ENCODE measurements at regions not wholly inside any gene's neighbourhood (a gene's known extent, or its start where the extent isn't known, plus 50 kb on each side); places are given as distances from the start of the nearest gene placed in this dataset.

DNA sequence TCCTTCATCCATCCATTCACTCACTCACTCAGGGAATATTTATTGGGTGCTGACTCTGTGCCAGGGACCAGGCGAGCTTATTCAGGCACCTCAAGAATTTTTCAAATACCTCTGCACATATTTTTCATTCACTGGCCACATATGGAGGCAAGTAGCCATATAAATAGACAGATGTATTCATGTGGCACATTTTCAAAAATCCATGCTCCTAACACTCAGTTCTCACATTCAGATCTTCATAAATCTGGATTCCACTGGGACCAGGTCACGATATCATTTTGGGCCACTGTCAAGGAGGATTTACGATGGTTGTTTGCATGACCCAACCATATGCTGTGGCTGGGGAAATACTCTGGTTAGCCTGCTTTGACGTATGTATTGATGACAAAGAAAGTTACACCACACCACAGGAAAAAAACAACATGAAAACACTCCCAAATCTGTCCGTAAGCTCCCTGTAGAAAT is 241.8 kb upstream of the LRTM1 start:
- Histone ChIP-seq H3K4me3 (ENCODE audit: low read length) (no peak overlapping the region), H3K27me3 (ENCODE audit: control insufficient read depth, insufficient read depth, low read length) (no peaks in the 10 kb centered on the region), H3K27ac (ENCODE audit: low read length) (no peak overlapping the region), H3K4me1 (ENCODE audit: control insufficient read depth, insufficient read depth, low read length) (no peaks in the 10 kb centered on the region), H3K9me3 (ENCODE audit: control insufficient read depth, low read depth, low read length) (no peaks in the 10 kb centered on the region), H3K36me3 (ENCODE audit: control insufficient read depth, insufficient read depth, low read length) (no peaks in the 10 kb centered on the region)
- no peak for DNase-seq
- WGBS (ENCODE audit: insufficient coverage, low lambda C conversion rate) = no CpG with 5 or more reads among the region's 5 CpGs

DNA sequence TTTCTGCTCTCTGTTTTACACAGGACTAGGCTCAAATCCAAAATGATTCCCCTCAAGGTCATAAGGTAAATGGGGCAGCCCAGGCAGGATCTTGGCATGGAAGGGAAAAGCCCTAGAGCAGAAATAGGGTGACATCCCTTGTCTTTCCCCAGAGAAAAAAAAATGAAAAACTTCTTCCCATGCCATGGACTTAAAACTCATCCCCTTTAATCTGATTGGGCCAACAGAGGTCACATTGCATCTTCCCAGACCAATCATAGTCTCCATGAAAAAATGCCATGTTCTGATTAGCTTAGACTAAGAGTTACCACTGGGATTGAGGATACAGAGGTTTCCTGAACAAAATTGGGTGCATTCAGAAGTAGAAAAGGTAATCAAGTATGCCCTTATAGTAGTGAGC is 241.3 kb upstream of the LRTM1 start:
- Histone ChIP-seq H3K9me3 (ENCODE audit: control insufficient read depth, low read depth, low read length) (no peaks in the 10 kb centered on the region), H3K4me1 (ENCODE audit: control insufficient read depth, insufficient read depth, low read length) (no peaks in the 10 kb centered on the region), H3K36me3 (ENCODE audit: control insufficient read depth, insufficient read depth, low read length) (no peaks in the 10 kb centered on the region), H3K27ac (ENCODE audit: low read length) (no peak overlapping the region), H3K4me3 (ENCODE audit: low read length) (no peak overlapping the region), H3K27me3 (ENCODE audit: control insufficient read depth, insufficient read depth, low read length) (no peaks in the 10 kb centered on the region)
- no peak for DNase-seq

DNA sequence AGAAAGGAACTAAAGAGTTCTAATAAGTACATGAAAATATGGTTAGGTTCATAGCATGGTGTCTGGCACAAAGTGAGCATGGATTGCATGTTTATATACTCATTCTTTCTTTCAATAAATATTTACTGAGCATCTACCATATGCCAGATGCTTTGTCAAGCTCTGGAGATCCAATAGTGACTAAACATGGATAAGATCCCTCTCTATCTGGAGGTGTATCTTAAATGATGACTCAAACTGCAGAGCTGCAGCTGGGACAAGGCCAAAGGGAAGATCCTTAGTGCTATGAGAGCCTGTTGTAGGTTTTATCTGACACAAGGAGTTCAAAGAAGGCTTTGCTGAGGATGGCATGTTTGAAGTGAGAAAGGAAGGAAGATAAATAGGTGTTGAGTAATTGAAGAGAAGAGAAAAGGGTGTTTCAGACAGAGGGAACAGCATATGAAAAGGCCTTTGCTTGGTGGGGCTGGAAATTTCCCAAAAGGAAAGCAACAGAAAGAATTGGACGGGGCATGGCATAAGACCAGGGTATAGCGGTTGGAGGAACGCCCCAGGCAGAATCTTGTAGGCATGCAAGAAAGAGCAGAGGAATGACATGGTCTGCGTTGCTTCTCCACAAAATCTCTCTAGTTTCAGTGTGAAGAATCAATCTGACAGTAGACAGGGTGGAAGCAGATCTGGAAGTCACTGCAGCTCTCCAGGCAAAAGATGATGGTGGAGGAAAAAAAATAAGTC is 239.9 kb upstream of the LRTM1 start:
- no peak overlapping the region for H3K27ac ChIP-seq (ENCODE audit: low read length)
- no peaks in the 10 kb centered on the region for H3K9me3 ChIP-seq (ENCODE audit: control insufficient read depth, low read depth, low read length)

DNA sequence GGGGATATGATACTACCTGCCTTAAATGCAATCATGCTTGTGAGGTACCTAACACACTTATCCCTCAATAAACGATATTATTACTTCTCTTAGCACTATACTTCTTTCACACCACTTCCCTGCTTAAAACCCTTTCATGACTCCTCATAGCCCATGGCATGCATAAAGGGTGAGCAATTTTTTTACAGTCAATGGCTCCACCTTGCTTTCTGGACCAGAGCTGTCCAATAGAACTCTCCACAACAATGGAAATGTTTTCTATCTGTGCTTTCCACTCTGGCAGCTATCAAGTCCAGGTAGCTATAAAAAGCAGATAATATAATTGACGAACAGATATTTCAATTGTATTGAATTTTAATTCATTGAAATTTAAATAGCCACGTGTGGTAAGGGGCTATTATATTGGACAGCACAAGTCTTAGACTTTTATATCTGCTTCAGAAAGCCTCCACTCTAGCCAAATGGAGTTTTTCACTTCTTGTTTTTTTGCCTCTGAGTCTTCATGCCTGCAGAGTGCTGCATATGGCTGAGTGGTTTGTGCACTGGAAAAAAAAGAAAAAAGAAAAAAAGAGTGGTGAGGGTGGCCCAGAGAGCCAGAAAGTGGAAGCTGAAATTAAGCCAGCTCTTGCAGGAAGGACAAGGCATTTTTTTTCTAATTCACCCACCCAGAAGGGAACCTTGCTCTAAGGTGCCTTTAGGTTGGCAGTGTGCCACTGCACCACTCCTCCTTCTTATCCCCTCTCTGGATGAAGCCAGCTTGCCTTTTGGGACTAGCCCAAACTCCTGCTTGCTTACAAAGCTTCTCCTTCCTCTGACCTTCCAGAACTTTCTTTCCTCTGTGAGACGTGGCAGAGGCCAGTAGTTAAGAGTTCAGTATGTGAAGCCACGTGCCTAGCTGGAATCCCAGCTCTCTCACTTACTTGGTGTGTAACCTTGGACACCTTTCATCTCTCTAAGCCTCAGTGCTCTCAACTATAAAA is 239.0 kb upstream of the LRTM1 start:
- no peak for DNase-seq
- WGBS (ENCODE audit: insufficient coverage, low lambda C conversion rate) = 83% methylated on average over 2 of the region's 5 CpGs
- Histone ChIP-seq H3K27me3 (ENCODE audit: control insufficient read depth, insufficient read depth, low read length) (no peaks in the 10 kb centered on the region), H3K4me3 (ENCODE audit: low read length) (no peak overlapping the region), H3K4me1 (ENCODE audit: control insufficient read depth, insufficient read depth, low read length) (no peaks in the 10 kb centered on the region), H3K27ac (ENCODE audit: low read length) (no peak overlapping the region), H3K36me3 (ENCODE audit: control insufficient read depth, insufficient read depth, low read length) (no peaks in the 10 kb centered on the region), H3K9me3 (ENCODE audit: control insufficient read depth, low read depth, low read length) (no peaks in the 10 kb centered on the region)

More for the DNA sequence above, 239.9 kb upstream of the LRTM1 start:
- H3K4me3 ChIP-seq (ENCODE audit: low read length) = no peak overlapping the region
- no CpG with 5 or more reads among the region's 4 CpGs for WGBS (ENCODE audit: insufficient coverage, low lambda C conversion rate)
- no peaks in the 10 kb centered on the region for H3K4me1 ChIP-seq (ENCODE audit: control insufficient read depth, insufficient read depth, low read length)
- DNase-seq = no peak
- no peaks in the 10 kb centered on the region for H3K36me3 ChIP-seq (ENCODE audit: control insufficient read depth, insufficient read depth, low read length)
- H3K27me3 ChIP-seq (ENCODE audit: control insufficient read depth, insufficient read depth, low read length) = no peaks in the 10 kb centered on the region

DNA sequence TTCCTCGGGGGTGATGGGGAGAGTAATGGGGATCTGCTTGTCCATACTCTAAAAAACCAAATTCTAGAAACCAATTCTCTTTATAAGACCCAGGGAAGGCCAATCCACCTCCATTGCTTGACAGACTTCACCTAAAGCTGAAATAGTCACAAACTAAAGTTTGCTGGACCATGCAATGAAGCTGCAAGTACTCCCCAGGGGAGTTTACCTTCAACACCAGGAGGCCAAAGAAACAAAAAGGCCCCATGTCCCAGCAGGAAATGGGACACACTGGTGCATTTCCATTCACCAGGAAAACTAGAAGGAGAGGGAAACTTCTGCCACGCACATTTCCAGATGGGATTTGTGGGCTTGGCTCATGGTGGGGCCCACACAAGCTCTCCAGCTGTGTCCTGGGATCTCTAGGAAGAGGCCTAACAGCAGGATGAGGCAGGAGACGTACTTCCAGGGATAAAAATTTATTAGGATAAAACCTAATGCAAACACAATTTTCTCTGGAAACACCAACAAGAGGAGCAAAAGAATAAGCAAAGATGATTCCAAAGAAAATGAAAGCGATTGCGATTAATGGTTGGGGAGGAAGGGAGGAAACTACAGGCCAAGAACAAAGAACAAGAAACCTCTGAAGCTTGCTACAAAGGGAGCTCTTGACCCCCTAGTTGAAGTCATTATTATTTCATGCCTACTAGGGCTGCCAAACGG is 238.0 kb upstream of the LRTM1 start:
- no peaks in the 10 kb centered on the region for H3K36me3 ChIP-seq (ENCODE audit: control insufficient read depth, insufficient read depth, low read length)
- no peak overlapping the region for H3K27ac ChIP-seq (ENCODE audit: low read length)
- no peaks in the 10 kb centered on the region for H3K4me1 ChIP-seq (ENCODE audit: control insufficient read depth, insufficient read depth, low read length)
- no peaks in the 10 kb centered on the region for H3K9me3 ChIP-seq (ENCODE audit: control insufficient read depth, low read depth, low read length)
- 80% methylated on average over 1 of the region's 6 CpGs for WGBS (ENCODE audit: insufficient coverage, low lambda C conversion rate)
- H3K4me3 ChIP-seq (ENCODE audit: low read length) = no peak overlapping the region
- DNase-seq = no peak
- H3K27me3 ChIP-seq (ENCODE audit: control insufficient read depth, insufficient read depth, low read length) = no peaks in the 10 kb centered on the region

DNA sequence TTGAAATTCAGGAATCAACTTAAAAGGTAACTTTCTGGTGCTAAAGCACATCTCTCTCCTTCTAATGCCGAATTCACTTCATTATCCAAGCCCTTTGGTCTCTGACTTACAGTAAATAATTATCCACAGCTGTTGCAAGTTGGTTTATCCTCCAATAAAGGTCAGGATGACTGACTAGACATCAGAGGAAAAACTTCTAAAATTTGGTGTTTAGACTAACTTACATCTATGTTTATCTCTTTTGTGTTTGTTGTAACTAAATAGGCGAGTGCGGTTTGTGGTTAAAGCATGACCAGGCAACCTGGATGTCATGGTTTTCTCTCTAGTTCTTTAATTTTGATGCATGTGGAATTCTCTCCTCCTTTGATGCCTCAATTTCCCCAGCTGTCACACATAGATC is 237.4 kb upstream of the LRTM1 start:
- WGBS (ENCODE audit: insufficient coverage, low lambda C conversion rate) = no CpG with 5 or more reads among the region's 3 CpGs
- no peaks in the 10 kb centered on the region for H3K27me3 ChIP-seq (ENCODE audit: control insufficient read depth, insufficient read depth, low read length)
- H3K27ac ChIP-seq (ENCODE audit: low read length) = no peak overlapping the region
- no peaks in the 10 kb centered on the region for H3K36me3 ChIP-seq (ENCODE audit: control insufficient read depth, insufficient read depth, low read length)
- H3K9me3 ChIP-seq (ENCODE audit: control insufficient read depth, low read depth, low read length) = no peaks in the 10 kb centered on the region
- H3K4me1 ChIP-seq (ENCODE audit: control insufficient read depth, insufficient read depth, low read length) = no peaks in the 10 kb centered on the region
- DNase-seq = no peak
- H3K4me3 ChIP-seq (ENCODE audit: low read length) = no peak overlapping the region

DNA sequence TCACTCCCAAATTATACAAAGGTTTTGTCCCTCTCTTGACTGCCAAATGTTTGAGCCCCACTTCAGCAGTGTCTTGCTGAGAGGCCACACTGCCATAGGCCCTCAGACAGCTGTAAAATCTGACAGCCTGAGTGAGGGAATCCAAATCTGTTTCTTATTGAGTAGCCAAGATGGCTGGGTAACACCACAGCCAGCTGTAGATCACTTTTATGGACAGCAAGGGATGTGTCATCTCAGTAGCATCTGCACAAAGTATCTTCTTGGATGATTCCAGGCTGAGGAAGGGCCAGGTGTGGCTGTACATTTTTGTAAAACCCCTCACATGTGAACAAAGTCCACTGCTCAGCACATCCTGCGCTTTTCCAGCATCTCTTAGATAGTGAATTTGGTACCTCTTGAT is 237.0 kb upstream of the LRTM1 start:
- DNase-seq = no peak
- H3K9me3 ChIP-seq (ENCODE audit: control insufficient read depth, low read depth, low read length) = no peaks in the 10 kb centered on the region
- WGBS (ENCODE audit: insufficient coverage, low lambda C conversion rate) = 100% methylated on average over 1 of the region's 1 CpG
- H3K27ac ChIP-seq (ENCODE audit: low read length) = no peak overlapping the region
- H3K4me1 ChIP-seq (ENCODE audit: control insufficient read depth, insufficient read depth, low read length) = no peaks in the 10 kb centered on the region
- H3K27me3 ChIP-seq (ENCODE audit: control insufficient read depth, insufficient read depth, low read length) = no peaks in the 10 kb centered on the region
- no peak overlapping the region for H3K4me3 ChIP-seq (ENCODE audit: low read length)
- no peaks in the 10 kb centered on the region for H3K36me3 ChIP-seq (ENCODE audit: control insufficient read depth, insufficient read depth, low read length)

DNA sequence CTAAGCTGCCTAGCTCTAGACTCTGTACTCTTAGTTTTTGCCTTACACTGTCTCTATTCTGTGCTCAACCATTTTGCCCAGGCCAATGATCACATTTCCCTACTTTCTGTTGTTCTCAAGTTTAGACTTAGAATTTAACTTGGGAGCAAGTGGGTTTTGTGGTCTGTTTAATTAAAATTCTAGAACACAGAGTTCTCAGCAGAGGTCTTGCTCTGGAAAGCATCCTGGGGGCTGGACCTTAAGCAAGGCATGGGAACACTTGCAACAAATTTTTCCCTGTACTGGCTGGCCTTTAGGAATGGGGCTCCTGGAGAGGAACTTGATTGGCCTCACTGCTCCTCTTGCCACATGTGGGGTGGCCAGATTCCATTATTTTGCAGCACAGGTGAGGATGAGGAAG is 236.3 kb upstream of the LRTM1 start:
- Histone ChIP-seq H3K9me3 (ENCODE audit: control insufficient read depth, low read depth, low read length) (no peaks in the 10 kb centered on the region), H3K36me3 (ENCODE audit: control insufficient read depth, insufficient read depth, low read length) (no peaks in the 10 kb centered on the region), H3K27me3 (ENCODE audit: control insufficient read depth, insufficient read depth, low read length) (no peaks in the 10 kb centered on the region), H3K4me1 (ENCODE audit: control insufficient read depth, insufficient read depth, low read length) (no peaks in the 10 kb centered on the region), H3K27ac (ENCODE audit: low read length) (no peak overlapping the region), H3K4me3 (ENCODE audit: low read length) (no peak overlapping the region)
- no peak for DNase-seq

DNA sequence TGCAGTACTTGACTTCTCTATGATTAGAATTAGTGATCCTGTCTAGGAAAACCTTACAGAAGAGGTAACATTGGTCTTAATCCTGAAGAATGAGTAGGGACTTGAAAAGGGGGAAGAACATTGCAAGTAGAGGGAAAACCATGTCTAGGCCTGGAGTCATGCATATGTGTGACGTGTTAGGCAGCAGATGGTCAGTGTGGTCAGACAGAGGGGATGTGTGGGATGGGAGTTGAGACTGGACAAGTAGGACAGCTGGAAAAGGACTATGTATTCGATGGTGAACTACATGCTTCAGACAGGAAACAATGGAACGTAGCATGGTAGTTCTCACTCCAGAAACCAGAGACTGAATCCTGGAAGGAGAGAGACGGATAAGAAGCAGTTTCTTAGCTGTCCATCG is 235.6 kb upstream of the LRTM1 start:
- no peak overlapping the region for H3K27ac ChIP-seq (ENCODE audit: low read length)
- WGBS (ENCODE audit: insufficient coverage, low lambda C conversion rate) = no CpG with 5 or more reads among the region's 5 CpGs

DNA sequence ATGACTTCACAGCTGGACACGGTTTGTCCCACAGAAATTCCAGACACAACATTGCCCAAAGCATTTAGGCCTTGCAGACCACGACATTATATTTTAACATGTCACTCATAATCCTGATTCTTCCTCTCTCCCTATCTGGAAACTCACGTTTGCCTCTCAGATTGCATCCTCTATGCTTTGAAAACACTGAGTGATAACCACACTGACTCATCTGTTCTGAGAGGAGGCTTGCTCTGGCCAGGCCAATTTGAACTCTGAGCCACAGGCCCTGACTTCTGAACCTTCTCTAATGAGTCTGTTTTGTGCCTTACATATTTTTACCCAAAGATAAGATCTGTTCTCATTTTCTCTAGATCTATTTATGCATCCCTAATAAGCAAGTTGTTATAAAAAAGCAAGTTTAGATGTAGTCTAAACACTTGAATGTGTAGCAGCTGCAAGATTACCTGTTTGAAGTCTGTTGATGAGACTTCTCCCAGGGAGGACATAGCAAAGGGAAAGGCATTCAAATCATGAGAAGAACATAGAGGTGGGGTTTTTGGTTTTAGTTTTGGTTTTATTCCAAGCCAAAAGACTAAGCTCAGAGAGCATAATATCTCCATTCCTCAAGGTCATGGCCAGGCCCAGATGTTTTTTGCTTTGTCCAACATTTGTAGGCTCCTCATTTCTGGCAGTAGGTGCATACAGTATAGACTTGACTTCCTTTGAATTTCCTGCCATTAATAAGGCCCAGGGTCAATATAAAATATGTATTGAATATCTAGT is 234.4 kb upstream of the LRTM1 start:
- H3K27ac ChIP-seq (ENCODE audit: low read length) = no peak overlapping the region
- no CpG with 5 or more reads among the region's 3 CpGs for WGBS (ENCODE audit: insufficient coverage, low lambda C conversion rate)

More for the DNA sequence above, 235.6 kb upstream of the LRTM1 start:
- no peaks in the 10 kb centered on the region for H3K9me3 ChIP-seq (ENCODE audit: control insufficient read depth, low read depth, low read length)
- H3K36me3 ChIP-seq (ENCODE audit: control insufficient read depth, insufficient read depth, low read length) = no peaks in the 10 kb centered on the region
- no peak overlapping the region for H3K4me3 ChIP-seq (ENCODE audit: low read length)
- no peaks in the 10 kb centered on the region for H3K27me3 ChIP-seq (ENCODE audit: control insufficient read depth, insufficient read depth, low read length)
- no peaks in the 10 kb centered on the region for H3K4me1 ChIP-seq (ENCODE audit: control insufficient read depth, insufficient read depth, low read length)
- no peak for DNase-seq

More for the DNA sequence above, 234.4 kb upstream of the LRTM1 start:
- no peaks in the 10 kb centered on the region for H3K27me3 ChIP-seq (ENCODE audit: control insufficient read depth, insufficient read depth, low read length)
- no peak overlapping the region for H3K4me3 ChIP-seq (ENCODE audit: low read length)
- no peak for DNase-seq
- H3K9me3 ChIP-seq (ENCODE audit: control insufficient read depth, low read depth, low read length) = no peaks in the 10 kb centered on the region
- H3K4me1 ChIP-seq (ENCODE audit: control insufficient read depth, insufficient read depth, low read length) = no peaks in the 10 kb centered on the region
- H3K36me3 ChIP-seq (ENCODE audit: control insufficient read depth, insufficient read depth, low read length) = no peaks in the 10 kb centered on the region
